B cell (primary cell): ENCODE measurements at regions not wholly inside any gene's neighbourhood (a gene's known extent, or its start where the extent isn't known, plus 50 kb on each side); places are given as distances from the start of the nearest gene placed in this dataset.

ENCODE experiments used
- ATAC-seq: fragments of 200-7000 bp; cut with Tn5 transposase; one replicate; pipeline ENCODE4 v1.10.0; 2021; ENCODE audit warnings: low read depth, mild to moderate bottlenecking, moderate number of reproducible peaks, moderate library complexity
- CTCF ChIA-PET: fragments of 350-600 bp; sonication (Branson Sonifier 250); formaldehyde crosslinking; loops from one replicate; lab custom pipeline; 2021; ENCODE audit warnings: antibody characterized with exemption, inconsistent platforms; lab: Charles Lee
- POLR2A ChIA-PET: fragments of 350-600 bp; sonication (Branson Sonifier 250); formaldehyde crosslinking; loops from one replicate; lab custom pipeline; 2021; ENCODE audit warnings: antibody characterized with exemption; lab: Charles Lee
- DNase-seq: peaks from one replicate; pipeline ENCODE4 v3.0.0; 2013
- H2AFZ ChIP-seq: 2 replicates; pipeline ENCODE4 v1.6.1; 2012; ENCODE audit warnings: mild to moderate bottlenecking, low read depth, low read length; ENCODE audit not compliant: insufficient read depth, poor library complexity, severe bottlenecking
- H3K27ac ChIP-seq, 2 donors: 1 replicate in 1 of 2; 2 replicates in 1 of 2; pipeline ENCODE4 v1.5.1; 2012 to 2013; ENCODE audit warnings: low read length in 2 of 2, mild to moderate bottlenecking in 2 of 2, moderate library complexity in 1 of 2
- H3K27me3 ChIP-seq, 4 experiments: fragments of 200-600 bp in 1 of 4; sonication (generic) in 1 of 4; replicated peaks in 1 of 4; 1 replicate in 2 of 4; 2 replicates in 2 of 4; pipeline versions ENCODE4 v1.6.1 to v1.7.0; 2013 to 2016; ENCODE audit warnings: low read length in 3 of 4, mild to moderate bottlenecking in 2 of 4, mixed read lengths in 1 of 4, moderate library complexity in 1 of 4; ENCODE audit not compliant: insufficient read depth in 4 of 4, control insufficient read depth in 3 of 4; ENCODE audit errors: control extremely low read depth in 1 of 4
- H3K36me3 ChIP-seq, 2 experiments: replicated peaks in 1 of 2; 1 replicate in 1 of 2; 2 replicates in 1 of 2; pipeline versions ENCODE4 v1.6.1 to v1.7.1; 2013; ENCODE audit warnings: low read length in 1 of 2; ENCODE audit not compliant: insufficient read depth in 2 of 2, control insufficient read depth in 1 of 2; ENCODE audit errors: control extremely low read depth in 1 of 2, extremely low read depth in 1 of 2
- H3K4me1 ChIP-seq, 2 donors: fragments of 200-600 bp in 1 of 2; sonication (generic) in 1 of 2; 1 replicate in 1 of 2; 2 replicates in 1 of 2; pipeline versions ENCODE4 v1.5.1 to v1.6.1; 2013 to 2017; ENCODE audit warnings: low read length in 2 of 2; ENCODE audit not compliant: control insufficient read depth in 2 of 2, insufficient read depth in 2 of 2
- H3K4me2 ChIP-seq: replicated peaks from 2 replicates; pipeline ENCODE3; 2012; ENCODE audit warnings: mild to moderate bottlenecking, low read depth, low read length; ENCODE audit not compliant: poor library complexity, severe bottlenecking
- H3K4me3 ChIP-seq, 5 experiments: fragments of 200-600 bp in 1 of 5; sonication (generic) in 1 of 5; 1 replicate in 3 of 5; 2 replicates in 2 of 5; pipeline versions ENCODE4 v1.5.1 to v1.7.0; 2011 to 2016; ENCODE audit warnings: low read length in 4 of 5, mild to moderate bottlenecking in 4 of 5, low read depth in 2 of 5, control low read depth in 1 of 5, moderate library complexity in 1 of 5; ENCODE audit not compliant: insufficient read depth in 1 of 5; ENCODE audit errors: control extremely low read depth in 1 of 5, extremely low read depth in 1 of 5
- H3K79me2 ChIP-seq: fragments of 200-600 bp; sonication (generic); one replicate; pipeline ENCODE4 v1.6.0; 2016; ENCODE audit warnings: low read length; ENCODE audit not compliant: control insufficient read depth, insufficient read depth
- H3K9ac ChIP-seq: fragments of 200-600 bp; sonication (generic); 2 replicates; pipeline ENCODE4 v1.6.1; 2017; ENCODE audit warnings: mild to moderate bottlenecking, low read length, moderate library complexity
- H3K9me3 ChIP-seq, 3 donors: one replicate each; pipeline versions ENCODE4 v1.6.1 to v1.7.1; 2013; ENCODE audit warnings: low read length in 2 of 3; ENCODE audit not compliant: control insufficient read depth in 2 of 3, insufficient read depth in 1 of 3; ENCODE audit errors: control extremely low read depth in 1 of 3
- H4K20me1 ChIP-seq: 2 replicates; pipeline ENCODE4 v1.6.0; 2012; ENCODE audit warnings: mild to moderate bottlenecking, low read length; ENCODE audit not compliant: insufficient read depth, control insufficient read depth, poor library complexity, severe bottlenecking
- H3K27ac Mint-ChIP-seq: one replicate; pipeline ENCODE4 v1.8.0; 2021; ENCODE audit warnings: mixed read lengths
- H3K27me3 Mint-ChIP-seq: one replicate; pipeline ENCODE4 v1.8.0; 2021; ENCODE audit warnings: mixed read lengths
- H3K4me1 Mint-ChIP-seq: one replicate; pipeline ENCODE4 v1.8.0; 2021; ENCODE audit warnings: mixed read lengths
- H3K4me3 Mint-ChIP-seq: one replicate; pipeline ENCODE4 v1.8.0; 2021; ENCODE audit warnings: mixed read lengths
- H3K9me3 Mint-ChIP-seq: one replicate; pipeline ENCODE4 v1.8.0; 2022; ENCODE audit warnings: mixed read lengths; ENCODE audit not compliant: insufficient read depth
- EZH2 ChIP-seq: IDR thresholded peaks from 2 replicates; pipeline ENCODE4 v1.6.1; 2012; ENCODE audit warnings: borderline replicate concordance, low read depth, mild to moderate bottlenecking, moderate library complexity, low read length; ENCODE audit not compliant: insufficient read depth, poor library complexity, severe bottlenecking
- WGBS: methylation state at CpG from one replicate; pipeline ENCODE4 v1.1.5; 2013; ENCODE audit warnings: missing lambda C conversion rate; ENCODE audit not compliant: insufficient coverage; 5-methylcytosine and 5-hydroxymethylcytosine counted together
- intact Hi-C: fragments of 100-400 bp; cut with micrococcal nuclease; formaldehyde crosslinking; loops from one replicate; pipeline ENCODE4 v1.10.0; 2022
- TF ChIP-seq, protein P1 (sequence below): fragments of 200-600 bp; IDR thresholded peaks from one replicate; pipeline ENCODE4 v1.8.0; 2022; ENCODE audit warnings: antibody characterized with exemption, mild to moderate bottlenecking

DNA sequence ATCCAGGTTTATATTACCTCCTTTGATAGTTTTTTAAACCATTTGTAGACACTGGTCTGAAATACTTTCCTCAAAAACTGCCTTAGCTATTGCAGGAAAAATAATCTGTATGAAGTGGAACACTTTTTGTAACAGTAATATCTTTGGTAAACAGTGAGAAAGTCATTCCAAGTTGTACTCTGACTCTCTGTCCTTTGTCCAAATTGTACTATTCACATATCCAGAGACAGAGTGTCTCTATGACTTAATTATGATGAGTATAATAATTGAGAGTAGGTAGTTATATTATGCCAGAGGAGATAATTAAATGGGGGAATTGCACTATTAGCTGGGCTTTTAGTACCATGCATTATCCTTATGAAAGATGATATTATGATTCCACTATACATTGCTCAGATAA lies 112.6 kb upstream of the LCORL start:
- Histone ChIP-seq H3K9me3 (peaks cover 0 to 2% (median 0%) of the 10 kb centered on the region in 3 donors), H3K4me1 (no peaks in the 10 kb centered on the region), H3K4me3 (no peak overlapping the region), H3K4me2 (no peak overlapping the region), H3K36me3 (no peaks in the 10 kb centered on the region), H3K79me2 (no peaks in the 10 kb centered on the region), H3K27me3 (peaks cover 0 to 7% (median 0%) of the 10 kb centered on the region in 4 experiments), H2AFZ (no peak overlapping the region), H3K9ac (no peak overlapping the region), H4K20me1 (no peaks in the 10 kb centered on the region), H3K27ac (no peak overlapping the region)
- ChIA-PET POLR2A (no interaction called here), CTCF (no interaction called here)
- ATAC-seq (no peak), DNase-seq (no peak)
- intact Hi-C loops: no loop called here
- Mint-ChIP-seq H3K9me3 (no peaks in the 10 kb centered on the region), H3K27ac (no peak overlapping the region), H3K27me3 (peaks cover 18% of the 10 kb centered on the region), H3K4me3 (no peak overlapping the region), H3K4me1 (no peaks in the 10 kb centered on the region)
- TF ChIP-seq EZH2: no peak
- TF ChIP-seq, protein P1, sequence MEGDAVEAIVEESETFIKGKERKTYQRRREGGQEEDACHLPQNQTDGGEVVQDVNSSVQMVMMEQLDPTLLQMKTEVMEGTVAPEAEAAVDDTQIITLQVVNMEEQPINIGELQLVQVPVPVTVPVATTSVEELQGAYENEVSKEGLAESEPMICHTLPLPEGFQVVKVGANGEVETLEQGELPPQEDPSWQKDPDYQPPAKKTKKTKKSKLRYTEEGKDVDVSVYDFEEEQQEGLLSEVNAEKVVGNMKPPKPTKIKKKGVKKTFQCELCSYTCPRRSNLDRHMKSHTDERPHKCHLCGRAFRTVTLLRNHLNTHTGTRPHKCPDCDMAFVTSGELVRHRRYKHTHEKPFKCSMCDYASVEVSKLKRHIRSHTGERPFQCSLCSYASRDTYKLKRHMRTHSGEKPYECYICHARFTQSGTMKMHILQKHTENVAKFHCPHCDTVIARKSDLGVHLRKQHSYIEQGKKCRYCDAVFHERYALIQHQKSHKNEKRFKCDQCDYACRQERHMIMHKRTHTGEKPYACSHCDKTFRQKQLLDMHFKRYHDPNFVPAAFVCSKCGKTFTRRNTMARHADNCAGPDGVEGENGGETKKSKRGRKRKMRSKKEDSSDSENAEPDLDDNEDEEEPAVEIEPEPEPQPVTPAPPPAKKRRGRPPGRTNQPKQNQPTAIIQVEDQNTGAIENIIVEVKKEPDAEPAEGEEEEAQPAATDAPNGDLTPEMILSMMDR: no peak

DNA sequence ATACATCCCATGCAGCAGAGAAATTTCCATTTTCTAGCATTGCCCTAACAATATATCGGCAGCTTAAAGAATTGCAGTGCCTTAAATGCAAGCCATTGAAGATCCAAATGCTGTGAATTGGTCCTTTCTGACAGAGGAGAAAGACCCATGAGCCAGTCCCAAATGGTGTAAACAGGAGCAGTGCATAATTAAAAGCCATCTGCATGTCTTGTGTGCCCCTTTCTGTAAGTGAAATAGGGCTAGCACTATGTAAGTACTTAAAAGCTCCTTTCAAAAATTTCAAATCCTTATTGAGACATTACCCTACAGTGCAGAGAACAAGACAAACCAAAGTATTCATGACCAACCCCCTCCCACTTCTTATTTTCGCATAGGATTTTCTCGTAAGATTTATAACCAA lies 108.7 kb upstream of the LCORL start:
- Histone ChIP-seq H3K4me1 (no peaks in the 10 kb centered on the region), H3K36me3 (no peaks in the 10 kb centered on the region), H3K4me3 (no peak overlapping the region), H3K9ac (no peak overlapping the region), H2AFZ (no peak overlapping the region), H3K27me3 (peaks cover 0 to 9% (median 0%) of the 10 kb centered on the region in 4 experiments), H4K20me1 (no peaks in the 10 kb centered on the region), H3K79me2 (no peaks in the 10 kb centered on the region), H3K27ac (no peak overlapping the region), H3K9me3 (peaks cover 0 to 1% (median 0%) of the 10 kb centered on the region in 3 donors), H3K4me2 (no peak overlapping the region)
- no peak overlapping the region for H3K4me3 Mint-ChIP-seq
- WGBS: 86% methylated on average over 1 of the region's 3 CpGs
- H3K9me3 Mint-ChIP-seq: no peaks in the 10 kb centered on the region
- intact Hi-C loops: no loop called here
- no peaks in the 10 kb centered on the region for H3K4me1 Mint-ChIP-seq
- no peak overlapping the region for H3K27ac Mint-ChIP-seq
- ChIA-PET CTCF (no interaction called here), POLR2A (no interaction called here)
- H3K27me3 Mint-ChIP-seq: peaks cover 24% of the 10 kb centered on the region
- ATAC-seq: no peak
- no peak for DNase-seq
- TF ChIP-seq, protein P1: no peak
- no peak for TF ChIP-seq EZH2
